Liver (tissue), 1 donor: ENCODE measurements at regions not wholly inside any gene's neighbourhood (a gene's known extent, or its start where the extent isn't known, plus 50 kb on each side); places are given as distances from the start of the nearest gene placed in this dataset.

Source experiments
- TF ChIP-seq, protein P1 (sequence below): IDR thresholded peaks from 2 replicates; pipeline ENCODE4 v1.6.1; 2016; ENCODE audit warnings: antibody characterized with exemption, mild to moderate bottlenecking

DNA sequence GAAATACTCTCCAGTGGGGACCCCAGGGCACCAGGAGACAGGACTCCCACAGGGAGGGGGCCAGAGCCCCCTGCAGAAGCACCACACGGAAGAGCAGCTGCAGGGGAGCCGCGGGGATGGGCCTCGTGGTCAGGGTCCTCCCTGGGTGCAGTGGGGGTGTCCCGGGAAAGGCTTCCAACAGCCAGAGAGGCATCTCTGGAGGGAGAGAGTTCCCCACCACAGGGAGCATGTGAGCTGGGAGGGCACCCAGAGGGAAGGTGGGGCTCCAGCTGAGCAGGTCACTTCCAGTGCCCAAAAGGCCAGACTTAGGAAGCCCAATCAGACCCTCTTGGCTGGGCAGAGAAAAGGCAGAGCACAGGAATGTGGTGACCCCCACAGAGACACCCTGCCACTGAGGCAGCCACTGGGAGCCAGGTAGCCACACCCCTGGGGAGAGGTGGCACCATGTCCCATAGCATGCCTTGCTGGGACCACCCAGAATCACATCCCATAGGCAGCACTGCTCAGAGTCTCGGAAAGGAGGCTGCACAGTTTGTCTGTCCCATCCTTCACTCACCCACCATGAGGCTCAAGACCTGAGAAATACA, 49.9 kb upstream of the LMO1 start (continued):
- TF ChIP-seq, protein P1, sequence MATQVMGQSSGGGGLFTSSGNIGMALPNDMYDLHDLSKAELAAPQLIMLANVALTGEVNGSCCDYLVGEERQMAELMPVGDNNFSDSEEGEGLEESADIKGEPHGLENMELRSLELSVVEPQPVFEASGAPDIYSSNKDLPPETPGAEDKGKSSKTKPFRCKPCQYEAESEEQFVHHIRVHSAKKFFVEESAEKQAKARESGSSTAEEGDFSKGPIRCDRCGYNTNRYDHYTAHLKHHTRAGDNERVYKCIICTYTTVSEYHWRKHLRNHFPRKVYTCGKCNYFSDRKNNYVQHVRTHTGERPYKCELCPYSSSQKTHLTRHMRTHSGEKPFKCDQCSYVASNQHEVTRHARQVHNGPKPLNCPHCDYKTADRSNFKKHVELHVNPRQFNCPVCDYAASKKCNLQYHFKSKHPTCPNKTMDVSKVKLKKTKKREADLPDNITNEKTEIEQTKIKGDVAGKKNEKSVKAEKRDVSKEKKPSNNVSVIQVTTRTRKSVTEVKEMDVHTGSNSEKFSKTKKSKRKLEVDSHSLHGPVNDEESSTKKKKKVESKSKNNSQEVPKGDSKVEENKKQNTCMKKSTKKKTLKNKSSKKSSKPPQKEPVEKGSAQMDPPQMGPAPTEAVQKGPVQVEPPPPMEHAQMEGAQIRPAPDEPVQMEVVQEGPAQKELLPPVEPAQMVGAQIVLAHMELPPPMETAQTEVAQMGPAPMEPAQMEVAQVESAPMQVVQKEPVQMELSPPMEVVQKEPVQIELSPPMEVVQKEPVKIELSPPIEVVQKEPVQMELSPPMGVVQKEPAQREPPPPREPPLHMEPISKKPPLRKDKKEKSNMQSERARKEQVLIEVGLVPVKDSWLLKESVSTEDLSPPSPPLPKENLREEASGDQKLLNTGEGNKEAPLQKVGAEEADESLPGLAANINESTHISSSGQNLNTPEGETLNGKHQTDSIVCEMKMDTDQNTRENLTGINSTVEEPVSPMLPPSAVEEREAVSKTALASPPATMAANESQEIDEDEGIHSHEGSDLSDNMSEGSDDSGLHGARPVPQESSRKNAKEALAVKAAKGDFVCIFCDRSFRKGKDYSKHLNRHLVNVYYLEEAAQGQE = no peak
